Activated CD8-positive, alpha-beta T cell treated with anti-CD3 and anti-CD28 coated beads, Interleukin-2, amount 10 ng/mL, durations not matched to agents 7 days and 5 days (primary cell): ENCODE measurements at regions not wholly inside any gene's neighbourhood (a gene's known extent, or its start where the extent isn't known, plus 50 kb on each side); places are given as distances from the start of the nearest gene placed in this dataset.
"Not testable (repeated sequence)": the region's sequence is repeated elsewhere in the genome, so short reads cannot be mapped to it uniquely, and the experiment has no call there.

Experiments
- ATAC-seq: fragments of 150-1000 bp; cut with Tn5 transposase; one replicate; pipeline ENCODE4 v1.10.0; 2021; ENCODE audit warnings: moderate library complexity
- CTCF ChIA-PET: fragments of 350-600 bp; sonication (Branson Sonifier 250); formaldehyde crosslinking; loops from one replicate; lab custom pipeline; 2021; ENCODE audit warnings: antibody characterized with exemption; lab: Charles Lee
- POLR2A ChIA-PET: fragments of 350-600 bp; sonication (Branson Sonifier 250); formaldehyde crosslinking; loops from one replicate; lab custom pipeline; 2021; ENCODE audit warnings: antibody characterized with exemption; lab: Charles Lee
- DNase-seq: peaks from one replicate; pipeline ENCODE4 v3.0.0-alpha.2; 2020
- H3K27ac Mint-ChIP-seq: one replicate; pipeline ENCODE4 v1.8.0; 2021; ENCODE audit warnings: mild to moderate bottlenecking, mixed read lengths
- H3K27me3 Mint-ChIP-seq: one replicate; pipeline ENCODE4 v1.8.0; 2021; ENCODE audit warnings: low read depth, mixed read lengths
- H3K36me3 Mint-ChIP-seq: one replicate; pipeline ENCODE4 v1.8.0; 2021; ENCODE audit warnings: low read depth, mixed read lengths
- H3K4me1 Mint-ChIP-seq: one replicate; pipeline ENCODE4 v1.8.0; 2021; ENCODE audit warnings: low read depth, mixed read lengths
- H3K4me3 Mint-ChIP-seq: one replicate; pipeline ENCODE4 v1.8.0; 2021; ENCODE audit warnings: mild to moderate bottlenecking, mixed read lengths
- H3K9me3 Mint-ChIP-seq: one replicate; pipeline ENCODE4 v1.8.0; 2022; ENCODE audit warnings: mixed read lengths; ENCODE audit not compliant: insufficient read depth

- CTCF ChIA-PET, result no interaction called here
- no peak for DNase-seq
These were observed 78.5 kb upstream of the PKP2 start for GRCh38 chr12:32975122-32975521.

DNA sequence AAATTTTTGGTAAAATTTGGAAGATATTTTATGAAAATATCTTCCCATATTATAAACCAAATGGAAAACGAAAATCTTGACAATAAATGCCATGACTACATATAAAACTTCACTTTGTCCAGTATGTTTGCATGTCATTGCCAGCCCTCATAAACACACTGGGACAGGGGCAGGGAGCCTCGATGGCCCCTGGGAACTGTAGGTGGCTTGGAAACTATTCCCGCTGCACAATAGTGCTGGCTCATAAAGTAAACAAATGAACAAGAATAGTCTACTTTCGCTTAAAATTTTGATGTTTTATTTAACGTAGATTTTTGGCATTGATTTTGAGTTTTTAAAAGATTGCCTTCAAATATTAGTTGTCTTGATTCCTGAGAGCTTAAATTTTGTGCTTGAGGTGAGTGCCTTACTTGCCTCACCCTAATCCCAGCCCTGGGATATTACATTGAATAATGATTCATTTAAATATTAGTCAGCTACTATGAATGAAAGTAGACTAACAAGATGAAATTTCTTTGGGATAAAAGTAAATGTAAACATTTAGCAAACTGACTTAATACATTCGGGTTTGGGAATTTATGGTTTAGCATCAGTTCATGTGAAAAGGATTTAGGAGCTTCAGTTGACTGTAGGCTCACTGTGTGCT is 74.0 kb upstream of the PKP2 start:
- POLR2A ChIA-PET, result no interaction called here
- ATAC-seq, result no peak
- H3K27ac Mint-ChIP-seq, result no peak overlapping the region
- no peaks in the 10 kb centered on the region for H3K27me3 Mint-ChIP-seq
- no peak for DNase-seq
- H3K4me1 Mint-ChIP-seq, result no peaks in the 10 kb centered on the region
- CTCF ChIA-PET, result no interaction called here
- H3K4me3 Mint-ChIP-seq, result no peak overlapping the region
- no peaks in the 10 kb centered on the region for H3K36me3 Mint-ChIP-seq
- no peaks in the 10 kb centered on the region for H3K9me3 Mint-ChIP-seq

More at GRCh38 chr12:32975122-32975521, 78.5 kb upstream of the PKP2 start:
- no peaks in the 10 kb centered on the region for H3K36me3 Mint-ChIP-seq
- H3K27me3 Mint-ChIP-seq, result no peaks in the 10 kb centered on the region
- no peak overlapping the region for H3K4me3 Mint-ChIP-seq
- H3K9me3 Mint-ChIP-seq, result no peaks in the 10 kb centered on the region
- H3K4me1 Mint-ChIP-seq, result no peaks in the 10 kb centered on the region
- no peak for ATAC-seq
- no peak overlapping the region for H3K27ac Mint-ChIP-seq
- POLR2A ChIA-PET, result interaction anchor here (0.7 kb wide), 1 partner anchor 55 kb away, joined by 3 read pairs; no protein-coding TSS in a partner anchor

DNA sequence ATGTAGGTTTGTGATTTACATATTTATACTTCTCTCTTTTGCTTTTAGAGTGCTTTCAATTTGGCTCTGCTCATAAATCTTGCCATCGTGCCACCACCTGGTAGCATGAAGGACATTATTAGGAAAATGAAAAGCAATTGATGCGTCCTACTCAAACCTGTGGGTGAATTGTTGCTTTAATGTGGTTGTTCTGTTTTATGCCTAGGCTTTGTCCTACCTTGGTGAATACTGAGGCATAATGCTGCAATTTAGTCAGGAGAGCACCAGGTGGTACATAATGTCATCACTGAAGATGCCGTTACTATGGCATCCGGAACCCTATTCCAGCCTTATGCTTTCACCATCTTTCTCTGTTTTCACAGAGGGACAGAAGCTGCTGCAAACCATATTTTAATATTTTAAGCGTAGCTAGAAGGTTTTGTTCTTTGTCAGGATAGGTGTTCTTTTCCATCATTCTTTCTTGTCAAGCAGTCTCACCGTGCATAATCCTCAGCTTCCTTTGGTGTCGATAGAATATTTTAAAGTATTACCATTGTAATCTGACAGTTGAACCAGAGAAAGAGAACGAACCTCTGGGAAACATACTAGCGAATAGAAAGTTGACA is 68.5 kb upstream of the PKP2 start:
- Mint-ChIP-seq H3K27me3 (no peaks in the 10 kb centered on the region), H3K4me3 (no peak overlapping the region), H3K9me3 (no peaks in the 10 kb centered on the region), H3K27ac (no peak overlapping the region), H3K36me3 (no peaks in the 10 kb centered on the region), H3K4me1 (no peaks in the 10 kb centered on the region)
- ATAC-seq, result no peak
- ChIA-PET POLR2A (no interaction called here), CTCF (no interaction called here)
- no peak for DNase-seq

GRCh38 chr12:32956418-32956817 is 59.8 kb upstream of the PKP2 start:
- H3K4me1 Mint-ChIP-seq, H3K27ac Mint-ChIP-seq, H3K4me3 Mint-ChIP-seq, H3K27me3 Mint-ChIP-seq, POLR2A ChIA-PET, H3K36me3 Mint-ChIP-seq, H3K9me3 Mint-ChIP-seq, ATAC-seq, CTCF ChIA-PET, DNase-seq: not testable (repeated sequence)

DNA sequence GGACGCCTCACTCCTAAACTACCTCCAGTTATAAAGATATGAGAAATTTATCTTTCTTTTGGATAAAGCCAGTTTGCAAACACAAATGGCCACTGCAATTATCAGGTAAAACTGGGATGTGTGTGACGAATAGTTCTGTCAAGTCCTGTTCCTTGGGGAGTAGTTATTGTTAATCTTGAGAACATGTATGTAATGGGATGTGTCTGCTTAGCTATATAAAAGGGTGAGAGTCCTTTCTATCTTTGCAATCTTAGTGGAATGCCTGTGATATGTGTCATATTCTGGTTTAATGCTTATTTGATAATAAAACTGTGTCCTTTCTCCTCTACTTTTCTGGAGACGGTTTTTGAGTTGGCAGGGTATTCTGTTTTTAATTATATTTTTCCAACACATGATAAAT is 56.1 kb upstream of the PKP2 start:
- no peak for ATAC-seq
- Mint-ChIP-seq H3K36me3 (no peaks in the 10 kb centered on the region), H3K9me3 (no peaks in the 10 kb centered on the region), H3K4me3 (no peak overlapping the region), H3K27ac (no peak overlapping the region), H3K4me1 (no peaks in the 10 kb centered on the region), H3K27me3 (no peaks in the 10 kb centered on the region)
- CTCF ChIA-PET, result no interaction called here
- POLR2A ChIA-PET, result no interaction called here
- DNase-seq, result no peak

- DNase-seq, result no peak
- H3K9me3 Mint-ChIP-seq, result no peaks in the 10 kb centered on the region
- ChIA-PET CTCF (no interaction called here), POLR2A (no interaction called here)
- no peaks in the 10 kb centered on the region for H3K36me3 Mint-ChIP-seq
- no peak for ATAC-seq
- no peak overlapping the region for H3K4me3 Mint-ChIP-seq
- no peaks in the 10 kb centered on the region for H3K27me3 Mint-ChIP-seq
- H3K27ac Mint-ChIP-seq, result no peak overlapping the region
- no peaks in the 10 kb centered on the region for H3K4me1 Mint-ChIP-seq
These were observed 53.2 kb upstream of the PKP2 start for GRCh38 chr12:32949815-32950214.

GRCh38 chr12:32947206-32948067 is 50.9 kb upstream of the PKP2 start:
- DNase-seq, result no peak
- POLR2A ChIA-PET, result no interaction called here
- H3K9me3 Mint-ChIP-seq, result no peaks in the 10 kb centered on the region
- no peaks in the 10 kb centered on the region for H3K4me1 Mint-ChIP-seq
- ATAC-seq, result no peak
- H3K27me3 Mint-ChIP-seq, result no peaks in the 10 kb centered on the region
- H3K36me3 Mint-ChIP-seq, result no peaks in the 10 kb centered on the region
- no peak overlapping the region for H3K4me3 Mint-ChIP-seq
- CTCF ChIA-PET, result interaction anchor here (1.2 kb wide), 2 partner anchors 191 to 1075 kb away, joined by 3 to 4 read pairs; partner anchors contain the start of genes ALG10 and YARS2
- no peak overlapping the region for H3K27ac Mint-ChIP-seq

DNA sequence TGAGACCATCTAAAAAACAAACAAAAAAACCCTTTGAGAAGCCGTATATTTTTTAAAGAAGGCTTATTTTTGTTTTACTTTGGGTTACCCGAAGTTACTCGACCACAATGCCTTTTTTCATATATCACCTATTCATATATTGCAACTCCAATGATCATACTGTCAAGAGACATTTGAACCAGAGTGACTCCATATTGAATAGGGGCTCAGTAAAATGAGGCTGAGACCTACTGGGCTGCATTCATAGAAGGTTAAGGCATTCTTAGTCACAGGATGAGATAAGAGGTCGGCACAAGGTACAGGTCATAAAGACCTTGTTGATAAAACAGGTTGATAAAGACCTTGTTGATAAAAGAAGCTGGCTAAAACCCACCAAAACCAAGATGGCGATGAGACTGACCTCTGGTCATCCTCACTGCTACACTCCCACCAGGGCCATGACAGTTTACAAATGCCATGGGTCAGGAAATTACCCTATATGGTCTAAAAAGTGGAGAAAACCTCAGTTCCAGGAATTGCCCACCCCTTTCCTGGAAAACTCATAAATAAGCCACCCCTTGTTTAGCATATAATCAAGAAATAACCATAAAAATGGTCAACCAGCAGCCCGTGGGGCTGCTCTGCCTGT is 50.0 kb upstream of the PKP2 start:
- ATAC-seq (no peak), DNase-seq (no peak)
- Mint-ChIP-seq H3K27me3 (no peaks in the 10 kb centered on the region), H3K4me3 (no peak overlapping the region), H3K4me1 (no peaks in the 10 kb centered on the region), H3K27ac (no peak overlapping the region), H3K36me3 (no peaks in the 10 kb centered on the region), H3K9me3 (no peaks in the 10 kb centered on the region)
- POLR2A ChIA-PET, result no interaction called here
- CTCF ChIA-PET, result interaction anchor here (1.2 kb wide), 1 partner anchor 1076 kb away, joined by 4 read pairs; the partner anchor contains the start of gene ALG10
